Right lobe of liver (tissue), 4 donors: ENCODE measurements at regions not wholly inside any gene's neighbourhood (a gene's known extent, or its start where the extent isn't known, plus 50 kb on each side); places are given as distances from the start of the nearest gene placed in this dataset.

Source experiments
- POLR2A ChIP-seq: fragments of 450-650 bp; IDR thresholded peaks from one replicate; pipeline ENCODE4 v1.6.1; 2017; ENCODE audit warnings: antibody characterized with exemption, mild to moderate bottlenecking
- TF ChIP-seq, protein P1 (sequence below), 4 donors: fragments of 200-600 bp in 3 of 4; fragments of 450-650 bp in 1 of 4; IDR thresholded peaks; one replicate each; pipeline versions ENCODE4 v1.5.1 to v1.8.0; 2016 to 2022; ENCODE audit warnings: antibody characterized with exemption in 4 of 4, mild to moderate bottlenecking in 2 of 4
- donor health status: DM: no; HTN: no; CAD: no.
- donor health status: DM: no; HTN: no; CAD: no.
- donor health status: DM: no; HTN: yes; CAD: no.

DNA sequence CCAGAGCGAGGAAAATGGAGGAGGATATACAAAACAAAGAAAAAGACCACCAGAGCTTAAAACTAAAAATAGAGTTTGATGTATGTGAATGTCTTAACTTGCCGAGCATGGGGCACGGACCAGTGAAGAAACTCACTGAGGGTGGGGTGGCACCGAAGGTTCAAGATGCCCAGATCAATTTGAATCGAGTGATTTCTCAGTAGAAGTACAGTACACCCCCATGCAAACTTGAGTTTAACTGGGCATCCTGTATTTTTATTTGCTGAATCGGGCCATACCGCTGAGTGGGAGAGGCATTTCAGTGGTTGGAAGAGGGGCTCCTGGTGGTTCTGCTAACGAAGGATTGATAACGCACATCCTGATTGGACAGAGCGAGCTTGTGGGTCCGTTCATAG is 81.7 kb downstream of the ANKRD60 start:
- TF ChIP-seq POLR2A: no peak
- TF ChIP-seq, protein P1, sequence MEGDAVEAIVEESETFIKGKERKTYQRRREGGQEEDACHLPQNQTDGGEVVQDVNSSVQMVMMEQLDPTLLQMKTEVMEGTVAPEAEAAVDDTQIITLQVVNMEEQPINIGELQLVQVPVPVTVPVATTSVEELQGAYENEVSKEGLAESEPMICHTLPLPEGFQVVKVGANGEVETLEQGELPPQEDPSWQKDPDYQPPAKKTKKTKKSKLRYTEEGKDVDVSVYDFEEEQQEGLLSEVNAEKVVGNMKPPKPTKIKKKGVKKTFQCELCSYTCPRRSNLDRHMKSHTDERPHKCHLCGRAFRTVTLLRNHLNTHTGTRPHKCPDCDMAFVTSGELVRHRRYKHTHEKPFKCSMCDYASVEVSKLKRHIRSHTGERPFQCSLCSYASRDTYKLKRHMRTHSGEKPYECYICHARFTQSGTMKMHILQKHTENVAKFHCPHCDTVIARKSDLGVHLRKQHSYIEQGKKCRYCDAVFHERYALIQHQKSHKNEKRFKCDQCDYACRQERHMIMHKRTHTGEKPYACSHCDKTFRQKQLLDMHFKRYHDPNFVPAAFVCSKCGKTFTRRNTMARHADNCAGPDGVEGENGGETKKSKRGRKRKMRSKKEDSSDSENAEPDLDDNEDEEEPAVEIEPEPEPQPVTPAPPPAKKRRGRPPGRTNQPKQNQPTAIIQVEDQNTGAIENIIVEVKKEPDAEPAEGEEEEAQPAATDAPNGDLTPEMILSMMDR (IDR thresholded peaks at IDR 0.05): no peak
